ENCODE measurements at regions not wholly inside any gene's neighbourhood (a gene's known extent, or its start where the extent isn't known, plus 50 kb on each side); places are given as distances from the start of the nearest gene placed in this dataset.

GRCh38 chr10:30518907-30519306, 84.9 kb downstream of the MAP3K8 start:
- TF ChIP-seq Cebpa-rat (IDR thresholded peaks at IDR 0.05): no peak
- H4K20me1 ChIP-seq: no peaks in the 10 kb centered on the region
- no peak overlapping the region for H3K27ac ChIP-seq
- H3K36me3 ChIP-seq: no peaks in the 10 kb centered on the region
- H3K9me3 ChIP-seq (replicated peaks in 1 of 11): peaks cover 13 to 19% (median 15%) of the 10 kb centered on the region in 11 experiments
- peaks cover 0 to 5% (median 0%) of the 10 kb centered on the region in 10 experiments; a peak in 1 of 20 replicates for H3K4me1 ChIP-seq
- no peak overlapping the region for H3K9ac ChIP-seq
- H3K27me3 ChIP-seq: no peaks in the 10 kb centered on the region
- no peak overlapping the region for H3K4me2 ChIP-seq
- no peak overlapping the region for H3K4me3 ChIP-seq
